Activated CD4-positive, alpha-beta T cell treated with anti-CD3 and anti-CD28 coated beads, Interleukin-2, amount 50 U/mL, for 24 hours (primary cell): ENCODE measurements at regions not wholly inside any gene's neighbourhood (a gene's known extent, or its start where the extent isn't known, plus 50 kb on each side); places are given as distances from the start of the nearest gene placed in this dataset.

Experiments
- DNase-seq, 2 donors: peaks; one replicate each; pipeline ENCODE4 v3.0.0-alpha.2; 2020; ENCODE audit warnings: low read depth in 1 of 2, low spot score in 1 of 2

- DNase-seq = no peak
Measured at GRCh38 chr12:18207266-18207665, 54.1 kb upstream of the PIK3C2G start.

DNA sequence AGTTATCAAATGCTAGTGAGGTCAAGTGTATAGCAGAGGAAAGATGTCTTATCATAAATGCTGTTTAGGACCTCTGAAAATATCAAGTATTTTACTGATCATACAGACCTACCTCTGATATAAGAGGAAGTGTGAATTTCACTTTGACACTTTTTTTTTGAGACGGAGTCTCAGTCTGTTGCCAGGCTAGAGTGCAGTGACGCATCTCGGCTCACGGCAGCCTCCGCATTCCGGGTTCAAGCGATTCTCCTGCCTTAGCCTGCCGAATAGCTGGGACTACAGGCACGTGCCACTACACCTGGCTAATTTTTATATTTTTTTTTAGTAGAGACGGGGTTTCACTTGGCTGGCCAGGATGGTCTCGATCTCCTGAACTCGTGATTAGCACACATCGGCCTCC lies 55.1 kb upstream of the PIK3C2G start:
- DNase-seq = no peak

DNA sequence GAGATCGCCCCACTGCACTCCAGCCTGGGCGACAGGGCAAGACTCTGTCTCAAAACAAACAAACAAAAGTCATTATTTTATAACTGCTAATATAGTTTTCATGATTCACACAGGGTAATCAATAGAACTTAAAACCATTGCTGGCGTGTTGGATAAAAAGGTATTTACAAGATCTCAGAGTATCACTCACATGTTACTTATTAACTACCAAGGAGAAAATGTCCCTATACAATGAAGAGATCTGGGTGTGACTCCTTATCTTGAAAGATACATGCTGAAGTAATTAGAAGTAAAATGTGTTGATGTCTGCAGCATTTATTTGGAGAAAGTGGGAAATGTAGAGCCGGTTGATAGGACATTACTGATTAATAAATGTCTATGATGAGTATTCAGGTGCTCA lies 57.3 kb upstream of the PIK3C2G start:
- DNase-seq = no peak

DNA sequence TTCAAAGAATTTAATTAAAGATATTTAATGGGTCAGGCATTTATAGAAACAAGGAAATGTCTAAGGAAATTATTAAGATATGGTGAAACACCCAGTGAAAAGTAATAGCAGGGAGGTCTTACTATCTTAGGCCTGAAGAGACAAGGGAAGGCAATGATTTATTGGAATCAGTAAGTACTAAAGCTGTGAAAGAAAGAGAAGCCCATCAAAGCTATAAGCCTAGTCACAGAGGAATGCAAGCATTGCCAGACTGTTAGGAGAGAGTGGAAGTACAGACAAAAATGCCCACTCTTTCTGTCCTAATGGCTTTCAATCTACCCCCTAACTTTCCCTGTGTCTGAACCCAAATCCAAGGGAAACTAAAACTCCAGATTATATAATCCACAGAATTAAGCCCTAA lies 69.2 kb upstream of the PIK3C2G start:
- DNase-seq = no peak

DNA sequence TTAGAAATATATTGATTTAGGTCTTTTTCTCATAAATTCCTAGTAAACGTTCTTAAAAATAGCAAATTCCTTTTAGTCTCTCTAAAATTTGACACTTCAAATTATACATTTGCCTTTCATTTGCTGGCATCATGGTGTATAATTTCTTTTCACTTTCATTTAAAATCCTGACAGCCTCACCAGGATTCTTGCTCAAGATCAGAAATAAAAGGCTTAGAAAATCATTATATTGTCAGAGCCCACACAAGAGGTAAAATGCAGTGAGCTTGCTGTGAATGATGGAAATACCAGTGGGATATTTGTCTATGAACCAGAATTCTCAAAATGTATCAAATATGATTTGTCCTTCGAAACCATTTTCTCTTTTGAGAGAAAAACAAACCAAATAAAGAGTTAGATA lies 78.2 kb upstream of the PIK3C2G start:
- no peak for DNase-seq

DNA sequence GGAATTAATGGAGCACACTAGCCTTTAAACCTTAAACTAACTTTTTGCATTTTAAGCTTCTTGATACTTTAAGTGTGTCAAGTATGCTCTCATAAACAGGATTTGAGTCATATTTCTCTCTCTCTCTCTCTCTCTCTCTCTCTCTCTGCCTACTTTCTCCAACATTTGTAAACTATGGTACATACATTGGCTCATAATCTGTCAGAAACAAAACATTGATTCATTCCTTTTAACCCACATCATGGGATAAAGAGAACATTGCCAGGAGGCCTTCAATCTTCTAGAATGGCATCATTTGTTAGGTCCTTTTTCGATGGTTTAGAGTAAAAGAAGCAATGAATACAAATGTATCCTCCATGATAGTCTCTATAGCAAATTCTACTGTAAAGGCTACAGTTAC lies 81.6 kb upstream of the RERGL start:
- DNase-seq = no peak

GRCh38 chr12:18168016-18168415 lies 78.0 kb upstream of the RERGL start:
- no peak for DNase-seq

- DNase-seq = no peak
Measured at GRCh38 chr12:18165889-18166288, 75.9 kb upstream of the RERGL start.

DNA sequence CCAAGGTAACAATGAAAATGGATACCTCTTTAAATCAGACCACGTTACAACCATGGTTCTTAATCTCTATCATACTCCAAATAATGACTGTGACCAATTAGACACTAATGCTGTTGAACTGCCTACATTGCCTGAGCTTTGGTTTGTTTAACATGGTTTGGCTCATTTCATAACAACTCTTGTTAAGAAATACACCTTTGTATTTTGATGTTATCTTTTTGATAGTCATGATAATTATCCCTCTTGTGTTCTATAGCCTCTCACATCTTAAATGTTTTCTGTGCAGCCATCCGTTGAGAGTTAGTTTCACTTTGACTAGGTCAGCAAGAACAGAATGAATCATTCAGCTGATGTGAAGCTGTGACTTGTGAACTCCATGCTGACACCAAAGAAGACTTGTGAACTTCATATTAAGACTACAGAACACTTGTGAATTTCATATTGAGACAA lies 75.5 kb upstream of the RERGL start:
- no peak for DNase-seq

- DNase-seq = no peak
Measured at GRCh38 chr12:18160901-18161300, 70.9 kb upstream of the RERGL start.

- DNase-seq = peak in 1 of 2 donors; percentile 12
Measured at GRCh38 chr12:18158774-18159557, 69.0 kb upstream of the RERGL start.

DNA sequence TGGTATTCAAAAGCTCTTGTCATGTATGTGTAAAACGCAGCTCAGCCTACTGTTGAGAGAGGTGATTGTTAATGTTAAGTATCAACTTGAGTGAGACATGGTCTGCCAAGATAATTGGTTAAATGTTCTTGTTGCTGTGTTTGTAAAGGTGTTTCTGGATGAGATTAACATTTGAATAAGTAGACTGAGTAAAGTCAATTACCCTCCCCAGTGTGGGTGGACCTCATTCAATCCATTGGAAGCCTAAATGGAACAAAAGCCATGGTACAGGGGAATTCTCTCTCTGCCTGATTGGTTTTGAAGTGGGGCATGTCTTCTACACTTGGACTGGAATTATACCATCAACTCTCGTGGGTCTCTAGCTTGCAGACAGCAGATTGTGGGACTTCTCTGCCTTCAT lies 63.8 kb upstream of the RERGL start:
- DNase-seq = no peak

DNA sequence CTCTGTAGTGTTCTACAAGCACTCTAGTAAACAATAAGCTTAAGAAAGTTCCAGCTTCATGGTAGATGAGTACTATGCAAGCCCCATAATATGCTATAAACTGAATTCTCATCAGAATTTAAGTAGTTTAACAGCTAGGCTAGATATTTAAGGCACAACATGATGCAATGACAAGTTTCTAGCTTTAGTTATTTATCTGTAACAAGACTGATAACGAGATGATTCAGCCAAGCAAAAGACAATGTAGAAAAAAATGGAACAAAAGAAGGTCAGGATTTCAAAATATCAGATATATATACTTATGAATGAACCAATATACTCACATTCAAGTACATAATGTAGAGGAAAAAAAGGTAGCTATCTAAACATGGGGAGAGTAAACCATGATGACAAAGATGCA lies 61.0 kb upstream of the RERGL start:
- DNase-seq = no peak

- DNase-seq = no peak
Measured at GRCh38 chr12:18148961-18149360, 59.0 kb upstream of the RERGL start.

DNA sequence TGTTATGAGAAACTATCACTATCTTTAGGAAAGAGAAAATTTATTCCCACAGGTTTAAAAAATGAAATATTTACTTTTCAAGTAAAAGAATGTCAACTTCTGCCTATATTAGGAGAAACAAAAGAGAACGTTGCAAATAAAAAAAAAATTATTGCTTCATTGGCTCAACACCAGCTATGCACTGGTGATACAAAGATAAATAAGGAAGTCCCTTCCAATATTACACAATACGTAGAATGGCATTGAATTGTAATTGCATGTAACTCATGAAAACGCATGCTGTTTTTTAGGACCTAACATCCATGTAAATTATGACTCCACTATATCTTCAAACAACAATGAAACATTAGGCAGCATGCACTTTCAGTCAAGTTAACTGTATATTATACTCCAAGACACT lies 56.4 kb upstream of the RERGL start:
- no peak for DNase-seq

- DNase-seq = no peak
Measured at GRCh38 chr12:18145924-18146323, 55.9 kb upstream of the RERGL start.

DNA sequence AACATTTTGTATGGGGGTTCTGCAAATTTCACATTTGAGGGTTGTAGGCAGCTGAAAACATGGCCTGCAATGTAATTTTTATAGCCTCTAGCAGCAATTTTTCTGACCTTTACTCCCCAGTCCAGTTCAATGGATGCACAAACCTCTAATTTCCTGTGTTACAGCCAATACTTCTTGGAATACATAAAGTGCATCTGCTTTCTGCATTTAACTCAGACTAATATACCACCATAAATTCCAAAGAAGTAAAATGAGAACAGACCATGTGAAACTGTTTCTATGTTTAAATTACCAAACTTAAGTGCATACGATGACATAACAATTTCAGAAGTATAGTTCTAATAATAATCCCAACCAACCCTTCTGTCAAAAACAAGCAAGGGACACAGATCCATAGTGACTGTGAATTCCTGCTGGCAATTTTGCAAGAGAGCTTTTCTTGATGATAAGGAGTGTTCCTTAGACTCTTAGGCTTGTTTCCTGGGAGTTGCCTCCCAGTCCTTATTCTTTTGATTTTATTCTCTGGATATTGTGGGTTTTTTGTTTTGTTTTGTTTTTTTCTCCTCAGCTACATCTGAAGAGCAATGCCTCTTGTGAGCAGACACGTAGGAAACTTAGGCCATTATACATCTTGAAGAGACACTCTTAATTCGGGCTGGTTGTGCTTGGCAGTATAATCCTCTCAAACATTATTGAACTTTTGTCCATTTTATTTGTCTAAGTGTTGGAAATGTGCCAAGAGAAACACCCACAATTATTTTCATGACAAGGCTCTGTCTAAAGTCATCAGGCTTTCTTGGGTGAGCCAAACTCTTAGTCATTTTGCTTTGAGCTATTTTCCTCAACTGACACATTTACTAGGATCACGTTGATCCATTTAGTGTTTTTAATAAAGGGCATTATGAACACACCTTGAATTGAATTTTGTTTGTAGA lies 51.3 kb upstream of the RERGL start:
- no peak for DNase-seq

DNA sequence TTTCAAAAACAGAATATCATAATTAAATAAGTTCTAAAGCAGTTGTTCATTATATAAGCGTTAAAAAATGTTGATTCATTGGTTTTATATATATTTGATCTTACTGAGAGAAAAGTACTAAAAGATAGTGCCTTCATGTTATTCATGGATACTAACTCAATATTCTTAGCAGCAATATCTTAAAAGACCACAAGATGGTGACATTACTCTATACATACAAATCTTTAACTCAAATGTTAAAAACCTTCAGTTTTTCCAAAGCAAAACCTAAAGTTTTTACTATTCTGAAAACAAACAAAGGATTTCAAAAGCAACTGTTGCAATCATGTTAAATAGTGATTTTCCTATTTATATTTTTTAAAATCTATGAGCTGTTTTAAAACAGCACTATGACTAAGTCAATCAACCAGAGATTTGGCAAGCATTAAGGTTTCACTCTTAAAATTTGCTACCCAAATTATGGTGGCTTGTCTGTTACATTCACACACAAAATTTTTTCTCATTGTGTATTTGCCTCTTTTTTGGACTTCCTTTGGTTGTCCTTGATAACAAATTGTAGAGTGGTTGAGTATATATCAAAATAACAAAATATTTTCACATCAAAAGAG lies 50.1 kb upstream of the RERGL start:
- no peak for DNase-seq
